HuH-7.5 (cell line): ENCODE measurements at regions not wholly inside any gene's neighbourhood (a gene's known extent, or its start where the extent isn't known, plus 50 kb on each side); places are given as distances from the start of the nearest gene placed in this dataset.

Experiments used
- DNase-seq: peaks from one replicate; pipeline ENCODE4 v3.0.0; 2011; ENCODE audit warnings: low spot score

DNA sequence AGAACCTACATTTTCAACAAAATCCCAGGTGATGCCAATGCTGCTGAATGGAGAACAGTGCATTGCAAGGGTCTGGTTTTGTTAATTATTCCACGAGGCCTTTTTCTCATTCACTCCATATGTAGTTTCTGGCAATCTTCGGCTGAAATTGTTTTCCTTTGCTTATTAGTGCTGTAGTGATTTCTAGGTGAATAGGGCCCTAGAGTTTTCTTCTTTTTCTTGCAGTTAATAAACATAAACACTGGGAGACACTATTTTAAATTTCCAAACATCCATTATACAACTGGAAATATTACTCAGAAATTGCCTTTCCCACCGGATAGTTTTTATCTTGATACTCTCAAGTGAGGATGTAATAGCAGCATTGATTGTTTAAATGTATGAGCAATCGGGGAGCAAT is 435.6 kb downstream of the XPNPEP1 start:
- DNase-seq: no peak

DNA sequence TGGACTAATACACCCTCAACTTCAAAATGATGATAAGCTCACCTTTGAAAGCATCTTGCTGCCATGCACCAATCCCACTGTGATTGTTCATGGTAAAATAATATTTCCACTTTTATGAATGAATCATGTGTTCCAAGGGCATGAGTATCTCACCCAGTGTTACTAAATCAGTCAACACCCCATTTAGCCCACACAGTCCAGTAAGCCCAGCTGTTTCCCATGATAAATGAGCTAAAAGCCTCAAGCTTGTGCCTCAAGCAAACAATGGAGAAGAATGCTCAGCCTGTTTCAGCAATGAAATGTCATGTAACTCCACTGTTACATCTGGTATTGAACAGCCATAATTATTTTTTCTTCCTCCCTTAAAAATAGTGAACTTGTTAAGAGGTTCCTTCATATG is 442.5 kb downstream of the XPNPEP1 start:
- DNase-seq: no peak

DNA sequence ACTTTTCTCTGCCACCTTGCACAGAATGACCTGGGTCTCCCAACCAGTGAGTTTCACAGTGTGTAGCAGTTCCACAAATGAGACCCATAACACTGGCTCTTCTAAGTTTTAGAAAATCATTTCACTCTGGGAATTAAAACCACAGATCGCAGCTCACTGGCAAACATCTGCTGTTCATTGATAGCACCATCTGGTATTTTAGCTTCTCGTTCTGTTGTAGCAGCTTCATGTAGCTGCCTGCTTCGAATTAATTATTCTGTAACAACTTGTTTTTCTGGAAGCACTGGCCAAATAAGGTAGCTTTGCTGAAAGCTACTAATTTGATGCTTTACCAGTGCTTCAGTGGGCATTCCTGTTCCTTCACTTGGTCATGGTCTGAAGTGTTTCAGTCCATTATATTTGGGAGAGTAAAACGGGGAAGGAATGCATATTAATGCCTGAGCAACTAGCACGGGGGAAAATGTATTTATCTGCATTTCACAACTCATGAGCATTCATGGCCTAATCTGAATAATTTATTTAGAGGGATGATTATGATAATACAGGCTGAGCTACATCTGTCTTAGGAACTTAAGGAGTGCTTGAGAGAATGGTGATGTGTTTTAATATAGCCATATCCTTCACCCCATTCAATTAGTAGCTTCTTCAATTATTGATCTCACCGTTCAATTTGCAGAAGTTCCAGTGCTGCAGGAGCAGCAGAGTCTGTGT is 447.4 kb downstream of the XPNPEP1 start:
- DNase-seq: no peak

DNA sequence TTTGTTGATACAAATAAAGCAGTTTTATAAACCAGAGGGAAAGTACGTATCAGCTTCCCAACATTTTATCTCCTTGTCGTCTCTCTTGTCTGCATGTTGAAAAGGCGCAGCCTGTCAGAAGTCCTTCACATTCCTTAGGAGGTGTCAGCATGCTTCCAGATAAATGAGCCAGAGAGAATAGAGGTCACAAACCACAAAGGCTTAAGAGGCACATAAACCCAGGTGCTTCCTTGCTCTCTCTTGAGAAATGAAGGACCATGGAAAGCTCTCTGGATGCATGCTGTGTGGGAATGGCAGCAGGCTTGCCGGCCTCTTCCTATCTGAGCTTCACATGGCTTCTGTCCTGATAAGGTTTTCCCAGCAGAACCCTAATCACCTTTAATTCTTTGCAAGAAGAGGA is 448.5 kb downstream of the XPNPEP1 start:
- no peak for DNase-seq

DNA sequence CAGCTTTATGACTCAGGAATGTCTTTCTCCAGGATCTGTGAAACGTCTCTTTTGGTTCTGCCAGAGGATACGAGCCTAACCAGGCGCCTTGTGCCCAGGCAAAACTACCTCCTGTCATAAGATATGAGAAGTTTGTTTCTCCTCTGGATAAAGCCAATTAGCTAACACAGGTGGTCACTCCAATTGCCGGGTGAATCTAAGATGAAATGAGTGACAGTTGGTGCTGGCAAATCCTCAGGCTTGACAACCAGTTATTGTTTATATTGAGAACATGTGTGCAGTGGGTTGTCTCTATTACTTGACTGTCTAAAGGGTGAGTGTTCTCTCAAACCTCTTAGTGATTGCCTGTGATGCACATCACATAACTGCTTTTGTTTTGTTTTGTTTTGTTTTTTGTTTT is 449.1 kb downstream of the XPNPEP1 start:
- no peak for DNase-seq

DNA sequence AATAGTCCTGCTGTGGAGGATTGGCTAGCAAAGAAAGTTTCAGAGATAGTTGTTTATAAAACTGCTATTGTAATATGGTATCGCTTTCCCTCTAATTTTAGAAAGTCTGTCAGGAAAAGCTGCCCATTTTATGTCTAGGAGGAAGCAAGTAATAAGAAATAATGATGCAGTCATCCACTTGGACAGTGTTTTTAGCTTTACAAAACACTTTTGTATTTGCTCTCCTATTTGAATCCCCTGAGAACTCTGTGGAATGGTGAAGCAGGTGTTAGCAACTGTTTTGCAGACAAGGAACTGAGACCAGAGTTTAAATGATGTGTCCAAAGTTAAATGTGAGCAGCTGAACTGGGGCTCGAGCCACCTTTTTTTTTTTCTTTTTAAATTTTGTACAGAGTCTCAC is 455.8 kb downstream of the XPNPEP1 start:
- DNase-seq: no peak

DNA sequence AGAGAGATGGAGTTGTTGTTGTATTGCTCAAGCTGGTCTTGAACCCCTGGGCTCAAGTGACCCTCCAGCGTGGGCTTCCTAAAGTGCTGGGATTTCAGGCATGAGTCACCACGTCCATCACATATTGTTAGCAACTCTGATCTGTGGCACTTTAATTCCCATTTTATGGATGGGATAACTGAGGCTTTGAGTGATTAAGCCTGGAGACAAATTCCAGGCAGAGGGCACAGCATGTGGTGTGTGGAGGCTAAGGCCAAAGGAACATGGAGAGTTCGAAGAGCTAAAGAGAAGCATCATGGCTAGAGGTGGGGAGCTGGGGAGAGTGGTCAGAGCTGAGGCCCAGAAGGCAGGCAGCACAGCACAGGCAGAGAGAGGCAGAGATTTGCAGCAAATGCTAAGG is 458.4 kb downstream of the XPNPEP1 start:
- DNase-seq: no peak

DNA sequence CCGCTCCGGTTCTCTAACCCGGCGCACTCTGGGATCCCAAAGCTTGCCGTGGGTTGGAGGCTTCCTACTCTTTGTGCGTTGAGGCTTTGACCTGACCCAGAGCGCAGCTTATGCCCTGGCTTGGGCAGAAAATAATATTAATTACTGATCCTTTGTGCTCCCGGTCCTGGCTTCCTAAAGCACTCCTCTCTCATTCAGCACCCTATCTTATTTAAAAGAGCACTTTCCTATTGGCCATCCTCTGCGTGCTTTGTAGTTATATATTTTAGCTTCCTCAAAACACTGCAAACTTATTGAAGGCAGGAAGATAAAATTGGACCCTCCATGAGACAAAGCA is 466.0 kb downstream of the XPNPEP1 start:
- DNase-seq: no peak

DNA sequence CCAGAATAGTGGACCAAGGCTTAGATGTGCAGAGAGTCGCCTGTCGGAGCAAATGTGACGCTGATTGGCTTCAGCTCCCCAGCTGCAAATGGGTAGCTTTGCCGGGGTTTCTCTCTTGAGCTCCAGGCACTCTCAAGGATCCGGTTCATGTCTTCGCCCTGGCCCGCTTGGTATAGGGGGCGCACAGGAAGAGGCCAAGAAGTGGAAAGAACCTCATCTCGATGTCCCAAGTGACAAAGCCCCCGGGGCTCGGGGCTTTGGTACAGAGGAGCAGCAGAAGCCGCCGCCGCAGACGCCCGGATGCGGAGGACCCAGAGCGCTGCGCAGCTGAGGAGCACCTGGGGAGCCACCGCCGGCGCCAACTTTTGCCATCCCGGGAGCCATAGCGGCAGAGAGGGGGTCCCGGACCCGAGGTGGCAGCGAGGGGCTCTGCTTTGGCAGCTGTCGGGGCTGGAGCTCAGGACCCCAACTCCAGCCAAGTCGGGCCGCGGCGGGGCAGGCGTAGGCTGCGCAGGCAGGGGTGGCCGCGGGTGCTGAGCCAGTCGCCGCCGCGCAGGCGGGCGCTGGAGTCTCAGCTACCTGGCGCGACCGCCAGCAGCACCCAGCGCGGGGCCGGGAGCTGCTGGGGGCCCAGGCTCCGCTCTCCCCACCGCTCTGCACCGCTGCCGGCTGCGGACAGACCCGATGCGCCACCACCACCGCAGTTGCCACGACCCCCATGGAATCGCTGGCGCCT is 466.6 kb downstream of the XPNPEP1 start:
- no peak for DNase-seq

DNA sequence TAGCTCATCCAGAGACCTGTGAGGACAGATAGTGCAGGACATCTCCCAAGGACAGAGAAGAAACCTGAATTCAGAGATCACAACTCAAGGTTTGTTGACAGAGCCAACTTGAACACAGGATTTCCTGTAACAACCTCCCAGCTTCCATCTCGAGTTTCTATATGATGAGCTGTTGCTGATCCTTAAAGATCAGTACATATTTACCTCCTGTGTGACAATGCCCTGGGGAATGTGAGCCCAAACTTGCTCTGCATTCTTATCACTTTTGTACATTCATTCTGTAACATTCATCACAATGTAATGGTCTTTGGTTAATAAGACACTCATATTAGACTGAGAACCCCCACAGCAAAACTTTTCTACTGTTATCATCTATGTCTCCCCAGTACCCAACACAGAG is 468.6 kb downstream of the XPNPEP1 start:
- no peak for DNase-seq

DNA sequence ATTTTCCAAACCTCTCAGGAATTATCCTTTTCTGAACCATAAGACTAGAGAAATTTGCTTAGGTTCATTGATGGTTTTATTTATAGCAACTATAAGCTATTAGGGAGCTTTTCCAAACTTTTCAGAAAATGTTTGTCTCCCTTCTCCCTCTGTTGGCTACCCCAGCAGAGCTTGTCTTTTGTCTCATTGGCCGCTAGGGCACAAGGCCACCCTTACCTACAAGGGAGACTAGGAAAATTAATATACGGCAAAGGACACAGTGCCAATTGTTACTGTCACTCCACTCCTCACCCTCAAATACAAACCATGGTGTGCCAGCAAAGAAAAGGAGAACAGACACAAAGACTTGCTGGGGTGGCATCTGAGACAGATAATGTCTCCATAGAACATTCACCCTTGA is 471.4 kb downstream of the XPNPEP1 start:
- no peak for DNase-seq

DNA sequence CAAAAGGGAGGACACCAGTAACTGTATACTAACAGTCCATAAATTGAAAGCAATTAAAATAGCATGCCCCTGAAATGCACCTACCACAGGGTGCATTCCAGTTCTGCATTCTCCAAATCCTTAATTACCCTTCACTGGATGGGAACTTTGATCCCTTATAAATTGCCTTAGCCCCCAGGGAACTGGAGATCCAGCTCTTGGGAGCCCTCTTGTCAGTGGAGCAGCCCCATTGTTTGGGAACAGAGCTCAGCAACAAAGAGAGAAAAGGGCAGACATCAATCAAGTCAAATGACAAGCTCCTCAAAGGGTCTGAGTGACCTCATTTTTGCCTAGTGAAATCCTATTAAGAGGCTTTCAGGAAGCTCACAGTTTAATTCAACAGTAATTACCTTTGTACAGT is 472.6 kb downstream of the XPNPEP1 start:
- DNase-seq: no peak

DNA sequence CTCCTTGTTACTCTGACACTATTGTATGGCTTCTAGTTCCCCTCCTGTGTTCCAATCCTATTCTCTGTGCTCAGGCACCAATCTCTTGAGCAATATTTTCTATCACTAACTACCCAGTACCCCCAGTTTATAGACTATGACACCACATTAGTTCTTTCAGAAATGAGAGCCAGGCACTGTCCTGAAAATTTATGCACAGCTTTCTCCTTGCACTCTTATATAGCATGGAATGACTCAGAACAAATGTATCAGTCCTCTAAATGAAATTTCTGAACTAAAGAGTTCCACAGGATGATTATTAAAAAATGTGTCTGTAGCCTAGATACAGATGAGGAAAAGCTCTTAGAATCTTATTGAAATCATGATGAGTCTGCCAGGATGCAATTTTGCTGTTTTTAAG is 489.9 kb downstream of the XPNPEP1 start:
- DNase-seq: no peak

DNA sequence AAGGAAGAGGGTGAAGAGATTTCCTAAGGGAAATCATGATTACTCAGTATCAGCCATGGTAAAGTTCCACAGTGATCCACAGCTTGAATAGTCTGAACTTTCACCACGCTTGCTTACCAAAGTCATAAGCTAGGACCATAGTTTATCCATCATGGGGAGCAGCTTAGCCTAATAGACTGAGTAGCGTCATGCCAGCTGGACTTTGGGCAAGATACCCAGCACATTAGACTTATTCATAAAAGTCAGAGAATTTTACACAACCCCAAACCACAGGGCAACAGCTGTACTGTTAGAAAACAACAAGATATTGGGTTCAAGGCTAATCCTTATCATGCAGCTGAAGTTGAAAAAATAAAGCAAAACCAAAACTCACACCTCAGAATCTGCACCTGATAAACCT is 491.0 kb downstream of the XPNPEP1 start:
- DNase-seq: no peak

DNA sequence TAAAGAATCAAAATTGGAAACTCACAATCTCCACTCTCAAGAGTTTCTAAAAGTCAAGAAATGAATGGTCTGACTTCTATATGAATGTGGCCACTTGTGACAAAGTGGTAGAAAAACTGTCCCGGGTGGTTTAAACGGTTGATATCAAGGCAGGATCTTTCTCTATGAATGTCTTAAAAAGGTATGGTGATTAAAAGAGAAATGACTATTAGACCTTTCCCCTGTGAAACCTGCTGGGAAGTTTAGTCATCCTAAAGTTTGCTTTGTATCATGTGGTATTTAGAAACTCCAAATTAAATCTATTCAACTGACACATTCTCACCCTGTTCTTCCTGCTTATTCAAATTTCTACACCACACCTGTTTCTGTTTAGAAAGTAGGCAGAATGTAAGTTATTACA is 492.5 kb downstream of the XPNPEP1 start:
- no peak for DNase-seq

DNA sequence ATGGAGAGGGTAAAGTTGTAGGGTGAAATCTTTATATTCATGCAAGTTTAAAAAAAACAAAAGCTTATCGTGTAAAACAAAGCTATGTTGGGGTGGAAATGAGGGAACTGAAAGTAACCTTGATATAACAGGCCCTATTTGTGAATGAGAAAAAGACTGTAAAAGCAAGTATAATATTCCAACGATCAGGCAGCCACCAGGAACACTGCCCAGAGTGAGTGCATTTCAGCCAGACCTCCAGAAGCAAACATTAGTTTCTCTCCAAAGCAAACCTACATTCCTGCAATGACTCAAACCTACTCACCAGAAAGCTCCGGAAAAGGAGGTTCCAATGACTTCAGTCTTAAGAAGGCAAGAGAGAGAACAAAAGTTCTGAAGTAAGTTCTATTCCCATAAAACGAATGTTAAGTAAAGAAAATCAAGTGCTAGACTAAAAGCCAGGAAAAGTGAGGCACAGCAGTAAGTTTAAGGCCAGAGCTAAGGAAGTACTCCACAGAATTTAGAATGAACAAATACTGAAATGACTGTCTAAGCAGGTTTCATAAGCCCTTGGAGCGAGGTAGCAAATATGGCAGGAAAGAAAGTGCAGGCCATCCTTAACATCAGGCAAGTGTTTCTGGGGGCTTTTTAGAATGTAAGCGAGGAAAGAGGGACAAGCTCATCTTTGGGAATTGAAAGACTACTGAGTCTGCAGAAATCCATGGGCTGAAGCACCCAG is 493.1 kb downstream of the XPNPEP1 start:
- DNase-seq: no peak

DNA sequence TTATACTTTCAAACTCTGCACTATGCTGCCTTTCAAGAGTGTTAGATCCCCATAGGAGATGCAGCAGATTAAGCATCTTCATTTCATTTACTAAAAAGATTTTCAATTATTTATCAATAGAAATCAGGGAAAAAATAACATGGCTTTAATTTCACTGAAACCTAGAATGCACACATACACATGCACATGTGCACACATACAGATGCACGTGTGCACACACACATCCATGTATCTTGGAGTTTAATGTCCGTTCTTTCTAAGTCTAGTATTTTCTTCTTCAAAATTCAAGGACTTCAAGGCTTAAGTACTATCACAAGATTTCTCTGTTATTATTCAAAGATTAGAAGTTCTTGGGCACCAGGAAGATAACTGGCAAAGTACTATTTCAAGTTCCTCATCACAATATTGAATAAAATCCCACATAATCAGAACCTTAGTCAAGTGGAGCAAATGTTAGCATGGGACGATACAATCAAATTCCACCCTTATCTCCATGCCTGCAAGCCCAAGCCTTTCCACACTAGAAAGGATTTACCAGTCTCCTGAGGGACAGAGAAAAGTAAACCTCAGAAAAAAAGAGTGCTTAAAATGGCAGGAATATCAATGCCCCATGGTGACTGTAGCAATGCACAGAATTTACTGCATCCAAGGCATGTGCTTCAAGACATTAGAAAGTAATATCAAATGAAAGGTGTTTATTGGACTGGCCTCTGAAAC is 494.4 kb downstream of the XPNPEP1 start:
- DNase-seq: no peak

DNA sequence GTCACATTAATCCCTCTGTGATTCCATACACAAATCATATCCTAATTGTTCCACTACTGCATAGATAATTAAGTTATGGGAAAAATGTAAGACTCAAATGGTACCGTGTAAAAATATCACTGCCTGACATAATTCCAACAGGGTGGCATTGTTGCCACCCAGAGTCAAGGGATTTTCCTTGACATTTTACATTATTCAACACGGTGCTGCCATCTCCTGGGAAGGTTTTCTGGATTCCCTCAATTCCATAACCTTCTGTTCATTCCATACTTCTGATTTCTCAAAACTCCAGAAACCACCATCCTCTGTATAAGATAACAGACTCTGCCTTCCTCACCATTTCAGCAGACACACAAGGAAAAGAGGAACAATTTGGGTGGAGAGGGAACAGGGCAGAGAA is 495.9 kb downstream of the XPNPEP1 start:
- no peak for DNase-seq

DNA sequence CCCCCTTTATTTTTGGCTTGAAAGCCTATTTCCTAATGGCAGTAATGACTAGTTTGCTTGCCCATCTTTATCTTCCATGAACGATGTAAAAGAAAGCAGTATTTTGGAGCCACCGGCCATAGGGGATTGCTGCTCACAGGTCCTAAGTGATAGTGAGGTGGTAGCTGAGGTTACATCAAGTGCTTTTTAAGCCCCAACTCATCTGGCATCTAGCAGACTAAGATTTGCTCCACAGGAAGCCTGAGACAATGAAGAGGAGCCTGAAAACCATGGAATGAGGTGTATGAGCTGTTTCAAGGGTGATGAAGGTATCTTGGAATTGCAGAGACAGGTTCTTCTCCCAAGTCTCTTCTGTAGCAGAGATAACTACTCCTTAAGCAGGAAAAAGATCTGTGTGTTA is 496.3 kb downstream of the XPNPEP1 start:
- DNase-seq: no peak

DNA sequence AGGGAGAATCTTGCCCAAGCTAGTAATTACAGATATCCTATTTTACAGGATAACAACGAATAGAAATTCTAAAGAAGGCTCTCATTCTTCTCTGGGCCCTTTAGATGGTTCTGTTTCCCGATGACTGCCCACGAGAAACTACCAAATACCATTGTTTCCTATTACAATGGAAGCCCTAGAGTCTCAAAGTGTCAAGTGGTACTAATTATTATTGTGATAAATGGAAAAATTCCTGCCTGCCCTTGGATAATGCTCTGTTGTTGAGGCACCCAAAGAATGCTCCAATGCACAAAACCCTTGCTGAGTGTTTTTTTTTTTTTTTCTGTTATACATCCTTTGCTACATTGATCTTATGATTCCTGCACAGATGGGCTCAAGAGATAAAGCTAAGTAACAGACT is 504.5 kb downstream of the XPNPEP1 start:
- DNase-seq: no peak

DNA sequence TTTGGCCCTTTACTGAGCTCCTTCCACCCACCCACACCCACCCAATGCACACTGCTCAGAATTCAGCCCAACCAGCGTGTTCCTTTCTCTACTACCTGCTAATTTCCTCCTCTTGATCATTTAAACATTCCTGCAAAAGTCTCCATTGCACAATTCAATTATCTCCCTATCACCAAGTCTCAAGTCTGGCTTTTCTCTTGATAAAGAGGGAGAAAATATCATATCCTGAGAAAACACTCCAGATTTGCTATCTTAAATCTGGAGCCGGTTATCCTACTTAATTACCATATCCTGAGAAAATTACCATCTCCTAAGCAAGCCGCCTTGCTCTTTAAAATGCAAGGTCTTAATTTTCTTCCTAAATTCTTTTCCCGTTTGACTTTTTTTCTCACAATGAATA is 505.5 kb downstream of the XPNPEP1 start:
- DNase-seq: no peak

DNA sequence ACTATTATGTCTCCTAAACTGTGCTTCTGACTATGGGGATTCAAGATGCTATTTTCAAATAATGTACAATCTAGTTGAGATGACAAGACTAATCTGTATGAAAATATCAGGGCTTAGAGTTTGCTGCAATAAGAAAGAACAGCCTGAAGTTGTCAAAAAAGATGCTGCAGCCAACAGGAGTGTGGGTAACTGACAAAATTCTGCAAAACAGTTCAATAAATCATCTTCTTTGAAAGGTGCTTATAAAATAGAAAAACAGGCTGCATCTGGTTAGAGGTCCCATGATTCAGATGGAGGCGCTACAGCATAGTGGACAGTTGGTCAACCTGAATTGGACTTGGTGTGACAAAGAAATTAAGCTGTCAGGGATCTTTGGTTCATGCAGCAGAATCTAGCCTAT is 511.0 kb downstream of the XPNPEP1 start:
- no peak for DNase-seq

DNA sequence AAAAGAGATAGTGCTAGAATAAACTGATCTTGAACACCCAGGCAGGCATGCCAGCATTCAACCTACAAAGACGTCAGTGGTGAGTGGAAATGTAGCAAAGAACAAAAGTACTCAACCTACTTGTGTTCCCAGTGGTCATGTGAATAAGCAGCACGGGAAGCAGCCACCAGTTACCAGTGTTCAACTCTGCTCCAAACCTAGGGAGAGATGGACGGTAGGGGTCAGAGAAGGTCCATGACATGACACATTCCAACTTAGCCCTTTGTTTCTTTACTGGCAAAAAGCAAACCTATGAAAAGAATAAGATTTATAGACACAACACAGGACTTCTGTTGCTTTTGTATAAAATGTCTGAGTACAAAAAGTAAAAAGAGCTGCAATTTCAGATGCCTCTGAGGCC is 511.4 kb downstream of the XPNPEP1 start:
- DNase-seq: no peak
